D721Med (cell line): ENCODE measurements at regions not wholly inside any gene's neighbourhood (a gene's known extent, or its start where the extent isn't known, plus 50 kb on each side); places are given as distances from the start of the nearest gene placed in this dataset.

Experiments used
- DNase-seq: peaks from one replicate; pipeline ENCODE4 v3.0.0; 2011; ENCODE audit warnings: low spot score; ENCODE audit not compliant: insufficient read length
- FAIRE-seq: peaks from 2 replicates; lab custom pipeline; 2011; peaks lifted over from hg19 to GRCh38; lab: Jason Lieb, UNC
- CTCF ChIP-seq: IDR thresholded peaks from 2 replicates; pipeline ENCODE4 v1.5.1; 2012; ENCODE audit warnings: mild to moderate bottlenecking, control low read depth; ENCODE audit not compliant: insufficient read depth; ENCODE audit errors: missing control alignments

- FAIRE-seq = no peak
- DNase-seq = no peak
- no peak for TF ChIP-seq CTCF
Measured at GRCh38 chr2:146642066-146642465, 1202.8 kb upstream of the ACVR2A start.

- no peak for FAIRE-seq
- no peak for TF ChIP-seq CTCF
- no peak for DNase-seq
Measured at GRCh38 chr2:146634230-146635097, 1210.4 kb upstream of the ACVR2A start.

- FAIRE-seq (no peak), DNase-seq (no peak)
- no peak for TF ChIP-seq CTCF
Measured at GRCh38 chr2:146633159-146633558, 1211.7 kb upstream of the ACVR2A start.

- DNase-seq (no peak), FAIRE-seq (no peak)
Measured at GRCh38 chr2:146632707-146633106, 1212.1 kb upstream of the ACVR2A start.

GRCh38 chr2:146624430-146625160 is 1220.2 kb upstream of the ACVR2A start:
- no peak for TF ChIP-seq CTCF
- DNase-seq (no peak), FAIRE-seq (no peak)

More at GRCh38 chr2:146632707-146633106, 1212.1 kb upstream of the ACVR2A start:
- no peak for TF ChIP-seq CTCF

- DNase-seq (no peak), FAIRE-seq (no peak)
- no peak for TF ChIP-seq CTCF
Measured at GRCh38 chr2:146623771-146624170, 1221.1 kb upstream of the ACVR2A start.
